Smooth muscle cell (in vitro differentiated cells): ENCODE measurements at regions not wholly inside any gene's neighbourhood (a gene's known extent, or its start where the extent isn't known, plus 50 kb on each side); places are given as distances from the start of the nearest gene placed in this dataset.

ENCODE experiments used
- DNase-seq: peaks from one replicate; lab custom pipeline; 2025; ENCODE audit not compliant: unreplicated experiment; lab: John Stamatoyannopoulos, UW
- H2AFZ ChIP-seq: fragments of 200-600 bp; sonication (generic); 2 replicates; pipeline ENCODE4 v1.6.0; 2016; ENCODE audit warnings: antibody characterized with exemption, low read depth, mild to moderate bottlenecking
- H3F3A ChIP-seq: fragments of 200-600 bp; sonication (generic); 2 replicates; pipeline ENCODE4 v1.6.0; 2017; ENCODE audit warnings: antibody characterized with exemption, low read depth
- H3K27ac ChIP-seq: fragments of 200-600 bp; sonication (generic); 2 replicates; pipeline ENCODE4 v1.5.1; 2016; ENCODE audit warnings: low read depth, mild to moderate bottlenecking
- H3K27me3 ChIP-seq: fragments of 200-600 bp; sonication (generic); 2 replicates; pipeline ENCODE4 v1.6.1; 2016; ENCODE audit warnings: low read depth, mild to moderate bottlenecking
- H3K36me3 ChIP-seq: fragments of 200-600 bp; sonication (generic); 2 replicates; pipeline ENCODE4 v1.5.1; 2016; ENCODE audit warnings: low read depth
- H3K4me1 ChIP-seq: fragments of 200-600 bp; sonication (generic); 2 replicates; pipeline ENCODE4 v1.5.1; 2016; ENCODE audit warnings: low read depth
- H3K4me2 ChIP-seq: fragments of 200-600 bp; sonication (generic); 2 replicates; pipeline ENCODE4 v1.6.0; 2016; ENCODE audit warnings: mild to moderate bottlenecking
- H3K4me3 ChIP-seq: fragments of 200-600 bp; sonication (generic); 2 replicates; pipeline ENCODE4 v1.5.1; 2016; ENCODE audit warnings: mild to moderate bottlenecking
- H3K79me2 ChIP-seq: fragments of 200-600 bp; sonication (generic); 2 replicates; pipeline ENCODE4 v1.6.0; 2016; ENCODE audit warnings: low read depth, mild to moderate bottlenecking
- H3K9ac ChIP-seq: fragments of 200-600 bp; sonication (generic); 2 replicates; pipeline ENCODE4 v1.6.0; 2016; ENCODE audit warnings: low read depth
- H3K9me3 ChIP-seq: fragments of 200-600 bp; sonication (generic); replicated peaks from 2 replicates; pipeline ENCODE4 v1.5.1; 2016; ENCODE audit warnings: low read depth
- H4K20me1 ChIP-seq: fragments of 200-600 bp; sonication (generic); 2 replicates; pipeline ENCODE4 v1.6.0; 2016; ENCODE audit warnings: low read depth
- CTCF ChIP-seq: fragments of 200-600 bp; sonication (generic); IDR thresholded peaks from 2 replicates; pipeline ENCODE4 v1.5.1; 2017; ENCODE audit warnings: borderline replicate concordance, mild to moderate bottlenecking, antibody characterized with exemption; ENCODE audit not compliant: insufficient read depth, poor library complexity, severe bottlenecking
- WGBS: methylation state at CpG from one replicate; pipeline ENCODE4 v1.1.7; 2016; ENCODE audit warnings: low lambda C conversion rate; 5-methylcytosine and 5-hydroxymethylcytosine counted together

DNA sequence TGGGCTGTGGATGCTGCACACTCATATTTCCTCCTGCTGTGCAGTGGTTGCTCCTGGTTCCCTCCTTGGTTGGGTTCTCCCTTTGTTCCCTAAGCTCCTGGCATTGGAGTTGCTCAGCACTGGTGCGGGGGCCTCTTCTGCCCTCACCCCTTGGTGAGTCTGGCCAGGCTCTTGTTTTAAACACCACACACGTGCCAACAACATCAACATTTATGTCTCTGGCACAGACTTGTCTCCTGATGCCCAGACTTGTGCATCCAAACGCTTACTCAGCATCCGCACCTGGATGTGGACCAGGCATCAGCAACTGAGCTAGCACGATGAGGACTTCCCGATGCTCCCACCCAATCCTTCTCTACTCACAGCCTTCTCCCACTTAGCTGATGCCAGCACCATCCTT is 627.6 kb downstream of the NPHP4 start:
- no peaks in the 10 kb centered on the region for H4K20me1 ChIP-seq
- no peak for DNase-seq
- no peaks in the 10 kb centered on the region for H3K79me2 ChIP-seq
- H3K4me1 ChIP-seq, result peaks cover 5% of the 10 kb centered on the region
- 92% methylated on average over 6 of the region's 6 CpGs for WGBS
- H2AFZ ChIP-seq, result no peak overlapping the region
- H3K27ac ChIP-seq, result no peak overlapping the region
- H3K4me2 ChIP-seq, result no peak overlapping the region
- no peaks in the 10 kb centered on the region for H3K9me3 ChIP-seq
- no peak overlapping the region for H3K9ac ChIP-seq
- H3K4me3 ChIP-seq, result no peak overlapping the region
- no peaks in the 10 kb centered on the region for H3F3A ChIP-seq
- no peaks in the 10 kb centered on the region for H3K27me3 ChIP-seq
- no peak for TF ChIP-seq CTCF
- H3K36me3 ChIP-seq, result no peaks in the 10 kb centered on the region

DNA sequence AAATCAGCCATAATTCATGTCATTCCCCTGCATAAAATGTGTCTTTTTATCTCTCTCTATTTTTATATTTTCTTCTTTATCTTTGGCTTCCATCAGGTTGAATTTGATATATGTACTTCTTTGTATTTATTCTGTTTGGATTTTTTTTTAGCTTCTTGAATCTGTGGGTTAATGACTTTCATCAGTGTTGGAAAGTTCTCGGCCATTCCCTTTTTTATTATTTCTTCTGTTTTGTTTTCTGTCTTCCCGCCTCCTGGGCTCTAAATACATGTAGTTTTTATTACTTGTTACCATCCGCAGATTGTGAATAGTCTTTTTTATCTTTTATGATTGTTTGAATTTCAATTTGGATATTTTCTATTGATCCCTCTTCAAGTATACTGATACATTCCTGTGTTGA is 637.5 kb downstream of the NPHP4 start:
- Histone ChIP-seq H3K9ac (no peak overlapping the region), H3K27ac (no peak overlapping the region), H3K27me3 (no peaks in the 10 kb centered on the region), H3K4me1 (no peaks in the 10 kb centered on the region), H3K9me3 (no peaks in the 10 kb centered on the region), H3K4me3 (no peak overlapping the region), H4K20me1 (no peaks in the 10 kb centered on the region), H3K4me2 (no peak overlapping the region), H3F3A (no peaks in the 10 kb centered on the region), H2AFZ (no peak overlapping the region), H3K79me2 (no peaks in the 10 kb centered on the region), H3K36me3 (no peaks in the 10 kb centered on the region)
- TF ChIP-seq CTCF, result no peak
- no peak for DNase-seq
- 87% methylated on average over 3 of the region's 3 CpGs for WGBS

DNA sequence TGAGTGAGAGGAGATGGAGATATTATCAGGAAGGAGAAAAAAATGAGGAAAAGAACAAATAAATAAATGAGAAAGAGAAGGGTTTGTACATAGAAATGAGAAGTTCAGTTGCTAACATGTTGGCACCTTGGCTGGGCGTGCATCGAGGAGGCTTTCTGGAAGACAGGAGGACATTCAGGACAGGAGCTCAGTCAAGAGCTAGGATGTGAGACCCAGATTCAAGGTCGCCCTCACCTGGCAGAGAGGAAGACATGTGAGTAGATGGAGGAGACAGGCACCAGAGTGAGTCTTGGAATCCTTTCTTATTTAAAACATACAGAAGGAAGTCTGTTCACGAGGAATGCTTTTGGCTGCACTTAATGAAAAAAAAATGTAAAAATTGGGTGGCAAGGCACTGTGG is 640.9 kb downstream of the NPHP4 start:
- Histone ChIP-seq H3K4me1 (no peaks in the 10 kb centered on the region), H4K20me1 (no peaks in the 10 kb centered on the region), H3K4me2 (no peak overlapping the region), H2AFZ (no peak overlapping the region), H3K36me3 (no peaks in the 10 kb centered on the region), H3K27me3 (no peaks in the 10 kb centered on the region), H3K27ac (no peak overlapping the region), H3K9me3 (no peaks in the 10 kb centered on the region), H3K9ac (no peak overlapping the region), H3F3A (no peaks in the 10 kb centered on the region), H3K4me3 (no peak overlapping the region), H3K79me2 (no peaks in the 10 kb centered on the region)
- 73% methylated on average over 4 of the region's 4 CpGs for WGBS
- DNase-seq, result no peak
- TF ChIP-seq CTCF, result no peak

DNA sequence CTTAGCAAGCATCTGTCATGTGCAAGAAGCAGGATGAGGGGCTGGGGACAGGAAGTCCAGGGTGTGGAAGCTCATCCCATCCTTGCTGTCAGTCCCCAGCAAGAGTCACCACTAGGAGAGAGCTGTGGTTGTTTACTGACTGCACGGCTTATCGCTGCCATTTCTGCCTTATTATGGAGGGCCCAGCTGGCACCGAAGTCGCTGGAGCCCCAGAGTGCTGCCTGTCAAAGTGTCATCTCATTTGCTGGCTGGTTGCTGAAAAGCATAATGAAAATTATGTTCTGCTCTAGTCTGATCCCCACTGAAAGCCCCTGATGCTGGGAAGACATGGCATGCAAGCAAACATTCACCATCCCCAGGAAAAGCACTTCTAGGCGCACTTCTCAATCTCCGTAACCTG is 642.7 kb downstream of the NPHP4 start:
- Histone ChIP-seq H4K20me1 (no peaks in the 10 kb centered on the region), H2AFZ (no peak overlapping the region), H3K9me3 (no peaks in the 10 kb centered on the region), H3F3A (no peaks in the 10 kb centered on the region), H3K4me1 (no peaks in the 10 kb centered on the region), H3K27me3 (no peaks in the 10 kb centered on the region), H3K4me3 (no peak overlapping the region), H3K9ac (no peak overlapping the region), H3K4me2 (no peak overlapping the region), H3K36me3 (no peaks in the 10 kb centered on the region), H3K79me2 (no peaks in the 10 kb centered on the region), H3K27ac (no peak overlapping the region)
- no peak for DNase-seq
- no peak for TF ChIP-seq CTCF
- WGBS, result 86% methylated on average over 6 of the region's 6 CpGs
